Breast epithelium (tissue), 4 donors: ENCODE measurements at regions not wholly inside any gene's neighbourhood (a gene's known extent, or its start where the extent isn't known, plus 50 kb on each side); places are given as distances from the start of the nearest gene placed in this dataset.

Experiments used
- DNase-seq, 2 donors: peaks; one replicate each; pipeline ENCODE4 v3.0.0-alpha.2; 2019; ENCODE audit warnings: low spot score in 2 of 2
- H3K27ac ChIP-seq, 2 donors: fragments of 200-600 bp; sonication (generic) in 1 of 2; one replicate each; pipeline ENCODE4 v1.5.1; 2016 to 2019; ENCODE audit warnings: mild to moderate bottlenecking in 1 of 2
- H3K27me3 ChIP-seq, 2 donors: fragments of 200-600 bp; sonication (generic) in 1 of 2; one replicate each; pipeline versions ENCODE4 v1.5.1 to v1.6.0; 2017 to 2019; ENCODE audit warnings: control low read depth in 1 of 2, mild to moderate bottlenecking in 1 of 2
- H3K36me3 ChIP-seq: fragments of 200-600 bp; one replicate; pipeline ENCODE4 v1.5.1; 2019
- H3K4me1 ChIP-seq, 2 donors: fragments of 200-600 bp; sonication (generic); one replicate each; pipeline ENCODE4 v1.5.1; 2016 to 2019; ENCODE audit warnings: control low read depth in 1 of 2
- H3K4me3 ChIP-seq, 3 donors: fragments of 200-600 bp; sonication (generic); 1 replicate in 2 of 3; 2 replicates in 1 of 3; pipeline ENCODE4 v1.5.1; 2016 to 2019; ENCODE audit warnings: mild to moderate bottlenecking in 3 of 3, moderate library complexity in 2 of 3
- H3K9me3 ChIP-seq, 2 donors: fragments of 200-600 bp; sonication (generic) in 1 of 2; one replicate each; pipeline ENCODE4 v1.5.1; 2016 to 2019; ENCODE audit warnings: control low read depth in 1 of 2
- CTCF ChIP-seq, 3 donors: fragments of 450-650 bp; IDR thresholded peaks; one replicate each; pipeline ENCODE4 v1.5.1; 2016 to 2017; ENCODE audit warnings: antibody characterized with exemption in 3 of 3, mild to moderate bottlenecking in 3 of 3, moderate library complexity in 3 of 3
- POLR2A ChIP-seq: fragments of 450-650 bp; IDR thresholded peaks from one replicate; pipeline ENCODE4 v1.6.1; 2016; ENCODE audit warnings: antibody characterized with exemption, mild to moderate bottlenecking, moderate library complexity
- POLR2AphosphoS5 ChIP-seq, 3 donors: sonication (generic); formaldehyde crosslinking; IDR thresholded peaks; one replicate each; pipeline ENCODE4 v1.6.1; 2017; ENCODE audit warnings: antibody characterized with exemption in 3 of 3
- intact Hi-C: fragments of 100-400 bp; cut with DNase I; formaldehyde crosslinking; loops from one replicate; pipeline ENCODE4 v1.15.1; 2023; ENCODE audit warnings: low total_unique reads

DNA sequence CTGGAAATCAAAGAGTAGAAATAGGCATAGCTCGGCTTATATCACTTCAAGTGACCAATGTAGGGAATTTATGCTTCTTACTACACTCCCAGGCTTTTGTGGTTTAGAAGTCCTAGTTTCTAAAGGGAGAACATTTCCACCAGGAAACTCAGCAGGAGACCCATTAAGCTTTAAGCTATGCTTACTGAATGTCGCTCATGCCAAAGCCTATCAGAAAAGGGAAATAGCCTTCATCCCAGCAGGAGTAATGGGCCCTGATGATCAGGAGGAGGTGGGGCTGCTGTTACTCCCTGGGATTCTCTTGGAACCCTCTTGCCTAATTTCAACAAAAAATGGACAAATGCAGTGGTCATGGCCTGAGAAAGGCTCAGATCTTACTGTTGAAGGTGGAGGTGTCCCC is 54.5 kb upstream of the SEMA6A start:
- Histone ChIP-seq H3K27ac (no peak overlapping the region), H3K27me3 (no peaks in the 10 kb centered on the region), H3K36me3 (no peaks in the 10 kb centered on the region), H3K4me1 (no peaks in the 10 kb centered on the region), H3K9me3 (no peaks in the 10 kb centered on the region), H3K4me3 (no peak overlapping the region)
- DNase-seq = no peak
- TF ChIP-seq POLR2A (no peak), CTCF (IDR thresholded peaks at IDR 0.05) (no peak), POLR2AphosphoS5 (IDR thresholded peaks at IDR 0.05) (no peak)
- intact Hi-C loops = no loop called here

DNA sequence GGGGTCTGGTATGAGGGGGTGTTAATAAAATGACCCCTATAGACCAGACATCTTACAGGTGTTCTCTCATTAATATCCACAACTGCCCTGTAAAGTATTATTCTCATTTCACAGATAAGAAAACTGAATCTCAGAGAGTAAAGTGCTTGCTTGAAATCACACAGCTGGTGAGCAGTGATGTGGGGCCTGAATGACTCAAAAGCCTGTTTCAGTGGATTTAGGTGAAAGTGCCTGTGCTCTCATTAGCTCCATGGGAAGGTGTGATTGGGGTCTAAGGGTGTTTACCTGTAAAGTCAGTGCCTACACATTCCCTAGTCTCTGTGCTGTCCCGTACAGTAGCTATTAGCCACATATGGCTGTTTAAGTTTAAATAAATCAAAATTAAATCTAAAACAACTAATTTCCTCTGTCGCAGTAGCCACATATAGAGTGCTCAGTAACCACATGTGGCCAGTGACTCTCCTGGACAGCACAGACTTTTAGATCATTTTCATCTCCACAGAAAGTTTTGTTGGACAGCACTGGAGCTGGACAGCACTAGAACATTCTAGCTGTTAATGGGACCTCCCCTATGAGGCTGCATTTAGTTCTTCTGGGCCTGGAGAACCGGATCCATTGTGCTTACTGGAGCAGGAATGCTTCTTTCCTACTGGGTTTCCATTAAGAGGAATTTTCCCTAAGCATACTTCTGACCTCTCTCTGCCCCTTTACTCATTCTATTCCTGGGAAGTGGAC is 52.5 kb upstream of the SEMA6A start:
- Histone ChIP-seq H3K4me1 (no peaks in the 10 kb centered on the region), H3K27me3 (no peaks in the 10 kb centered on the region), H3K27ac (peak overlapping the region; percentile 75 to 76), H3K36me3 (no peaks in the 10 kb centered on the region), H3K9me3 (no peaks in the 10 kb centered on the region), H3K4me3 (no peak overlapping the region)
- TF ChIP-seq POLR2A (no peak), CTCF (IDR thresholded peaks at IDR 0.05) (no peak), POLR2AphosphoS5 (IDR thresholded peaks at IDR 0.05) (no peak)
- intact Hi-C loops = no loop called here
- DNase-seq = no peak

- no peaks in the 10 kb centered on the region for H3K9me3 ChIP-seq
- H3K4me3 ChIP-seq = peak overlapping the region in 1 of 3 donors; percentile 4
- DNase-seq = peak; percentile 79 to 81
- no peaks in the 10 kb centered on the region for H3K4me1 ChIP-seq
- no peaks in the 10 kb centered on the region for H3K27me3 ChIP-seq
- TF ChIP-seq CTCF (IDR thresholded peaks at IDR 0.05) = no peak
- no peak for TF ChIP-seq POLR2A
- peak; percentile 57 to 72 (median 70) for TF ChIP-seq POLR2AphosphoS5 (IDR thresholded peaks at IDR 0.05)
- no peaks in the 10 kb centered on the region for H3K36me3 ChIP-seq
- H3K27ac ChIP-seq = peak overlapping the region; percentile 75 to 76
- intact Hi-C loops = no loop called here
Measured at GRCh38 chr5:116626272-116626723, 51.7 kb upstream of the SEMA6A start.
